ENCODE measurements at regions not wholly inside any gene's neighbourhood (a gene's known extent, or its start where the extent isn't known, plus 50 kb on each side); places are given as distances from the start of the nearest gene placed in this dataset.

DNA sequence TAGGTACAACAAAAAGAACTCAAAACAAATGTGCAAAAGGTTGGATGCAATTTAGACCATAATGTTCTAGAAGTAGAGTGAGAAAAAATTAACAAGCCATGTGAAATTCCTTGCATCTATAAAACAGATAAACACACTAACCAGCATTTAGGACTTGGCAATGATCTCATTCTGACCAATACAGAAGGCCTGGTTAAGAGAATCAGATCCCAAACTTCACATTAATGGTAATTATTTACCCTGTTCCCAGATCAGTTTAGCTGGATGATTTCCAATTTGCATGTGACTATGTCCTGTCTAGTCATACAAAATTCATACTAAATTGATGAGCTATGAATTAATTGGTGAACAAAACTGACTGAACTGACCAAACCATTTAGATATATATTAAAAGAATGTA, 98.4 kb upstream of the FIGN start:
- TF ChIP-seq, protein P1, sequence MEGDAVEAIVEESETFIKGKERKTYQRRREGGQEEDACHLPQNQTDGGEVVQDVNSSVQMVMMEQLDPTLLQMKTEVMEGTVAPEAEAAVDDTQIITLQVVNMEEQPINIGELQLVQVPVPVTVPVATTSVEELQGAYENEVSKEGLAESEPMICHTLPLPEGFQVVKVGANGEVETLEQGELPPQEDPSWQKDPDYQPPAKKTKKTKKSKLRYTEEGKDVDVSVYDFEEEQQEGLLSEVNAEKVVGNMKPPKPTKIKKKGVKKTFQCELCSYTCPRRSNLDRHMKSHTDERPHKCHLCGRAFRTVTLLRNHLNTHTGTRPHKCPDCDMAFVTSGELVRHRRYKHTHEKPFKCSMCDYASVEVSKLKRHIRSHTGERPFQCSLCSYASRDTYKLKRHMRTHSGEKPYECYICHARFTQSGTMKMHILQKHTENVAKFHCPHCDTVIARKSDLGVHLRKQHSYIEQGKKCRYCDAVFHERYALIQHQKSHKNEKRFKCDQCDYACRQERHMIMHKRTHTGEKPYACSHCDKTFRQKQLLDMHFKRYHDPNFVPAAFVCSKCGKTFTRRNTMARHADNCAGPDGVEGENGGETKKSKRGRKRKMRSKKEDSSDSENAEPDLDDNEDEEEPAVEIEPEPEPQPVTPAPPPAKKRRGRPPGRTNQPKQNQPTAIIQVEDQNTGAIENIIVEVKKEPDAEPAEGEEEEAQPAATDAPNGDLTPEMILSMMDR (IDR thresholded peaks at IDR 0.05; ENCODE audit: low read depth, low read length): no peak
- TF ChIP-seq EZH2phosphoT487 (IDR thresholded peaks at IDR 0.05; ENCODE audit: low read depth): no peak
